Astrocyte (in vitro differentiated cells and primary cell): ENCODE measurements at regions not wholly inside any gene's neighbourhood (a gene's known extent, or its start where the extent isn't known, plus 50 kb on each side); places are given as distances from the start of the nearest gene placed in this dataset.

ENCODE experiments used
- CTCF ChIP-seq: IDR thresholded peaks from 2 replicates; pipeline ENCODE4 v1.5.1; 2011; ENCODE audit warnings: low read depth, mild to moderate bottlenecking, inconsistent platforms, low read length, moderate library complexity; ENCODE audit not compliant: insufficient read depth
- EZH2 ChIP-seq: IDR thresholded peaks from 2 replicates; pipeline ENCODE4 v1.6.1; 2012; ENCODE audit warnings: mild to moderate bottlenecking, low read length, inconsistent platforms; ENCODE audit not compliant: insufficient read depth

GRCh38 chr16:56115817-56116576, 75.3 kb upstream of the GNAO1 start:
- TF ChIP-seq CTCF (no peak), EZH2 (no peak)
